Transverse colon (tissue), 4 donors: ENCODE measurements at regions not wholly inside any gene's neighbourhood (a gene's known extent, or its start where the extent isn't known, plus 50 kb on each side); places are given as distances from the start of the nearest gene placed in this dataset.

Experiments used
- EP300 ChIP-seq: sonication (generic); formaldehyde crosslinking; IDR thresholded peaks from one replicate; pipeline ENCODE4 v1.6.1; 2017; ENCODE audit warnings: antibody characterized with exemption, low read depth
- POLR2A ChIP-seq: fragments of 450-650 bp; IDR thresholded peaks from one replicate; pipeline ENCODE4 v1.6.1; 2016; ENCODE audit warnings: antibody characterized with exemption, mild to moderate bottlenecking, moderate library complexity
- POLR2AphosphoS5 ChIP-seq, 3 donors: sonication (generic); formaldehyde crosslinking; IDR thresholded peaks; one replicate each; pipeline ENCODE4 v1.6.1; 2016; ENCODE audit warnings: antibody characterized with exemption in 3 of 3
- TF ChIP-seq, protein P1 (sequence below), 5 experiments: fragments of 200-600 bp in 3 of 5; fragments of 450-650 bp in 2 of 5; sonication (generic) in 3 of 5; IDR thresholded peaks; 1 replicate in 2 of 5; 2 replicates in 3 of 5; pipeline ENCODE4 v1.5.1; 2016 to 2017; ENCODE audit warnings: antibody characterized with exemption in 5 of 5, inconsistent platforms in 3 of 5, mild to moderate bottlenecking in 2 of 5, moderate library complexity in 1 of 5

- TF ChIP-seq POLR2A: no peak
- no peak for TF ChIP-seq POLR2AphosphoS5 (IDR thresholded peaks at IDR 0.05)
- TF ChIP-seq, protein P1, sequence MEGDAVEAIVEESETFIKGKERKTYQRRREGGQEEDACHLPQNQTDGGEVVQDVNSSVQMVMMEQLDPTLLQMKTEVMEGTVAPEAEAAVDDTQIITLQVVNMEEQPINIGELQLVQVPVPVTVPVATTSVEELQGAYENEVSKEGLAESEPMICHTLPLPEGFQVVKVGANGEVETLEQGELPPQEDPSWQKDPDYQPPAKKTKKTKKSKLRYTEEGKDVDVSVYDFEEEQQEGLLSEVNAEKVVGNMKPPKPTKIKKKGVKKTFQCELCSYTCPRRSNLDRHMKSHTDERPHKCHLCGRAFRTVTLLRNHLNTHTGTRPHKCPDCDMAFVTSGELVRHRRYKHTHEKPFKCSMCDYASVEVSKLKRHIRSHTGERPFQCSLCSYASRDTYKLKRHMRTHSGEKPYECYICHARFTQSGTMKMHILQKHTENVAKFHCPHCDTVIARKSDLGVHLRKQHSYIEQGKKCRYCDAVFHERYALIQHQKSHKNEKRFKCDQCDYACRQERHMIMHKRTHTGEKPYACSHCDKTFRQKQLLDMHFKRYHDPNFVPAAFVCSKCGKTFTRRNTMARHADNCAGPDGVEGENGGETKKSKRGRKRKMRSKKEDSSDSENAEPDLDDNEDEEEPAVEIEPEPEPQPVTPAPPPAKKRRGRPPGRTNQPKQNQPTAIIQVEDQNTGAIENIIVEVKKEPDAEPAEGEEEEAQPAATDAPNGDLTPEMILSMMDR (IDR thresholded peaks at IDR 0.05): no peak
- no peak for TF ChIP-seq EP300
Observed at GRCh38 chr4:189506080-189506479, 434.6 kb upstream of the FRG1 start.
